SK-N-SH treated with all-trans-retinoic acid at 6 μM for 48 hours (cell line): ENCODE measurements at regions not wholly inside any gene's neighbourhood (a gene's known extent, or its start where the extent isn't known, plus 50 kb on each side); places are given as distances from the start of the nearest gene placed in this dataset.

ENCODE experiments used
- ATAC-seq: fragments of 200-7000 bp; cut with Tn5 transposase; 3 replicates; pipeline ENCODE4 v1.9.1; 2020; ENCODE audit warnings: mild to moderate bottlenecking, moderate library complexity
- ARNTL ChIP-seq: fragments of 450-650 bp; formaldehyde crosslinking; IDR thresholded peaks from 2 replicates; pipeline ENCODE4 v1.5.0; 2020; ENCODE audit warnings: low read depth, mild to moderate bottlenecking, moderate library complexity, borderline replicate concordance
- CREB5 ChIP-seq: fragments of 250-450 bp; sonication (Bioruptor Pico); IDR thresholded peaks from 2 replicates; pipeline ENCODE4 v1.5.1; 2020; ENCODE audit warnings: low read depth, mild to moderate bottlenecking, moderate library complexity
- CSDC2 ChIP-seq: fragments of 250-450 bp; sonication (Bioruptor Pico); IDR thresholded peaks from 2 replicates; pipeline ENCODE4 v1.5.0; 2020; ENCODE audit warnings: mild to moderate bottlenecking, moderate library complexity
- CSRNP3 ChIP-seq: fragments of 250-450 bp; sonication (Bioruptor Pico); IDR thresholded peaks from 2 replicates; pipeline ENCODE4 v1.5.1; 2021; ENCODE audit warnings: mild to moderate bottlenecking, moderate library complexity
- ESRRG ChIP-seq: fragments of 250-450 bp; sonication (Bioruptor Pico); IDR thresholded peaks from 2 replicates; pipeline ENCODE4 v1.6.1; 2021; ENCODE audit warnings: mild to moderate bottlenecking
- GLIS3 ChIP-seq: fragments of 250-450 bp; sonication (Bioruptor Pico); IDR thresholded peaks from 2 replicates; pipeline ENCODE4 v1.5.0; 2020; ENCODE audit warnings: mild to moderate bottlenecking, moderate library complexity
- ISL1 ChIP-seq: fragments of 250-450 bp; sonication (Bioruptor Pico); IDR thresholded peaks from 2 replicates; pipeline ENCODE4 v2.1.2; 2022; ENCODE audit warnings: mild to moderate bottlenecking, moderate library complexity
- OSR1 ChIP-seq: fragments of 250-450 bp; sonication (Bioruptor Pico); IDR thresholded peaks from 2 replicates; pipeline ENCODE4 v1.8.0; 2022; ENCODE audit warnings: moderate library complexity, mild to moderate bottlenecking, inconsistent platforms
- PATZ1 ChIP-seq: fragments of 250-450 bp; sonication (Bioruptor Pico); IDR thresholded peaks from 2 replicates; pipeline ENCODE4 v1.8.0; 2020; ENCODE audit warnings: mild to moderate bottlenecking, moderate library complexity, borderline replicate concordance
- POU6F1 ChIP-seq: fragments of 250-450 bp; sonication (Bioruptor Pico); IDR thresholded peaks from 2 replicates; pipeline ENCODE4 v1.8.0; 2021; ENCODE audit warnings: low read depth, mild to moderate bottlenecking, moderate library complexity, borderline replicate concordance
- TCF4 ChIP-seq: fragments of 250-450 bp; sonication (Bioruptor Pico); IDR thresholded peaks from 2 replicates; pipeline ENCODE4 v1.8.0; 2021; ENCODE audit warnings: mild to moderate bottlenecking, moderate library complexity, borderline replicate concordance
- TOX ChIP-seq: fragments of 250-450 bp; sonication (Bioruptor Pico); IDR thresholded peaks from 2 replicates; pipeline ENCODE4 v1.8.0; 2021; ENCODE audit warnings: mild to moderate bottlenecking, moderate library complexity, borderline replicate concordance
- TSHZ2 ChIP-seq: fragments of 250-450 bp; sonication (Bioruptor Pico); IDR thresholded peaks from 2 replicates; pipeline ENCODE4 v1.5.0; 2020; ENCODE audit warnings: mild to moderate bottlenecking, moderate library complexity
- ZC3H10 ChIP-seq: fragments of 250-450 bp; sonication (Bioruptor Pico); IDR thresholded peaks from 2 replicates; pipeline ENCODE4 v1.5.1; 2021; ENCODE audit warnings: mild to moderate bottlenecking, moderate library complexity
- ZFP3 ChIP-seq: fragments of 250-450 bp; sonication (Bioruptor Pico); IDR thresholded peaks from 2 replicates; pipeline ENCODE4 v1.5.0; 2020; ENCODE audit warnings: mild to moderate bottlenecking, moderate library complexity
- ZFP30 ChIP-seq: fragments of 450-650 bp; formaldehyde crosslinking; IDR thresholded peaks from 2 replicates; pipeline ENCODE4 v1.5.0; 2022; ENCODE audit warnings: mild to moderate bottlenecking, moderate library complexity
- ZNF70 ChIP-seq: fragments of 450-650 bp; formaldehyde crosslinking; IDR thresholded peaks from 2 replicates; pipeline ENCODE4 v1.5.0; 2020; ENCODE audit warnings: mild to moderate bottlenecking, moderate library complexity
- ZNF8 ChIP-seq: fragments of 450-650 bp; formaldehyde crosslinking; IDR thresholded peaks from 2 replicates; pipeline ENCODE4 v1.5.0; 2020; ENCODE audit warnings: mild to moderate bottlenecking, moderate library complexity

DNA sequence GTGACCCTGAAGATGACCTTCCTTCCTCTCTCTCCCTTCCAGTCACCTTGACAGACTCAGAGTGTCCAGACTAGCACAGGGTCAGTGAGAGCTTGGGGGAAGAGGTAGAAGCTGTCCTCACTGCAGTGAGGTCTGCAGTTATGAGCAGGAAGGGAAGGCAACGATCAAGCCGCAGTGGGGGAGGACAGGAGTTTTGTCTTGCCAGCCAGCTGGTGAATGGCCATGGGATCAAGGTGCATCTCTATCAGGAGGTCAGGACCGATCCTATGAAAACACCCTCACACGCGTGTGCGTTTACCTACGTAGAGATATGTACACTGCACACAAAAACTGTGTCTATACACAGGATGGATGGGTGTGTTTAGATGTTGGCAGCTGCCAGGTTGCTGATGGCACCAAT lies 83.2 kb downstream of the THNSL2 start (continued):
- TF ChIP-seq CREB5 (CRISPR knock-in tag) (no peak), ESRRG (CRISPR knock-in tag) (no peak), ZNF70 (CRISPR knock-in tag) (no peak), TCF4 (no peak), GLIS3 (CRISPR knock-in tag) (no peak), ISL1 (CRISPR knock-in tag) (no peak)

DNA sequence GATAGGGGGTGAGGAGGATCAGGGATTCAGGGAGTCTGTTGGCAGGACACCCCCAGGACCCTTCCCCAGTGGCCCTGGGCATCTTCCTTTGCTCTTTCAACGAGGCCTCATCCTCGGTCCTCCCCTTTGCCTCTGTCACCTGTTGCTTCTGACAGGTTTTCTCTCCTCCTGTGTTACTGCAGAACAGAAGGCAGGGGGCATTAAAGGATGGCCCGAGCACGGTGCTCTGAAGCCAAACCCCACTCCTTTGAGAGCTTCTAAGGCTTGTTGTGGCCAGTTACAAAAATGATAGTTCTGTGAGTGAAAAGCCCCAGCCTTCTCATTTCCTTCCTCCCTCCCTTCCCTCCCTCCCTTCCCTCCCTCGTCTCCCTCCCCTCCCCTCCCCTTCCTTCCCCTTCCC lies 82.5 kb downstream of the THNSL2 start:
- ATAC-seq: no peak
- TF ChIP-seq ARNTL (CRISPR knock-in tag) (no peak), GLIS3 (CRISPR knock-in tag) (no peak), TSHZ2 (no peak), POU6F1 (CRISPR knock-in tag) (no peak), TOX (CRISPR knock-in tag) (no peak), CSDC2 (CRISPR knock-in tag) (no peak), ZFP30 (CRISPR knock-in tag) (no peak), CREB5 (CRISPR knock-in tag) (no peak), CSRNP3 (CRISPR knock-in tag) (no peak)

DNA sequence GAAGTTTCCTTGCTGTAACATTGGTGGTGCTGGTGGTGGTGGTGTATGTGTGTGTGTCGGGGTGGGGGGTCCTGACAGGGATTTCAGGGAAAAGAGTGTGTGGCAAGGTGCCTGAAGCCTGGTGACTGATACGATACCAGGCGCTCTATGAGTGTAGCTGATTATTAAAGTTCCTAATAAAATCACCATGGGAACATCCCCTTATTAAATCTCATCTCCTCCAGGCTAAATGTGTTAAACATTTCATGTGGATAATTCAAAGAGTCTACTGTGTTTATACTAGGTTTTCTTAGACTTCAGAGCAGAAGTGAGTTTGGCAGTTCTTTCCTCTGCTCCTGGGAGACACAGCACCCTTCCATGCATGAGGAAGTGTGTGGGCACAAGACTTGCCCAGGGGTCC lies 82.0 kb downstream of the THNSL2 start:
- TF ChIP-seq ZC3H10: no peak
- TF ChIP-seq GLIS3 (CRISPR knock-in tag): no peak
- TF ChIP-seq PATZ1 (CRISPR knock-in tag): no peak
- TF ChIP-seq TCF4: no peak
- TF ChIP-seq TSHZ2: no peak
- no peak for TF ChIP-seq CSDC2 (CRISPR knock-in tag)
- no peak for TF ChIP-seq ZNF8 (CRISPR knock-in tag)
- TF ChIP-seq ISL1 (CRISPR knock-in tag): no peak
- no peak for TF ChIP-seq ZFP3 (CRISPR knock-in tag)
- no peak for TF ChIP-seq CREB5 (CRISPR knock-in tag)
- TF ChIP-seq OSR1: no peak
- no peak for TF ChIP-seq TOX (CRISPR knock-in tag)
- no peak for TF ChIP-seq POU6F1 (CRISPR knock-in tag)

More for the DNA sequence above, 82.0 kb downstream of the THNSL2 start:
- no peak for ATAC-seq
